K562 (cell line): ENCODE measurements at regions not wholly inside any gene's neighbourhood (a gene's known extent, or its start where the extent isn't known, plus 50 kb on each side); places are given as distances from the start of the nearest gene placed in this dataset.

Experiments
- ATAC-seq: fragments of 200-7000 bp; cut with Tn5 transposase; 3 replicates; pipeline ENCODE4 v1.9.1; 2020; ENCODE audit warnings: moderate library complexity
- BruUV-seq: library from RNA; stranded (reverse); fragments of 400-500 nt; replicated peaks from 2 replicates; lab custom pipeline; 2021; lab: Mats Ljungman, UMichigan
- CTCF ChIA-PET: fragments of 300-600 bp; formaldehyde crosslinking; extraction: SDS; loops from one replicate; lab custom pipeline; 2021; ENCODE audit warnings: low intra/inter-chr PET ratio; lab: Yijun Ruan, JAX
- POLR2A ChIA-PET: fragments of 300-600, 350-650 bp; sonication (Branson Sonifier 250); formaldehyde crosslinking; extraction: SDS; loops from one replicate; lab custom pipeline; 2021; ENCODE audit warnings: antibody characterized with exemption, inconsistent platforms; lab: Yijun Ruan, JAX
- DNase-seq, 4 experiments: peaks; one replicate each; pipeline versions ENCODE4 v3.0.0 to v3.0.0-alpha.2; 2011 to 2018; ENCODE audit warnings: low spot score in 3 of 4, mixed read lengths in 3 of 4; ENCODE audit errors: extremely low read depth in 1 of 4
- FAIRE-seq: peaks from 2 replicates; lab custom pipeline; 2011; peaks lifted over from hg19 to GRCh38; lab: Jason Lieb, UNC
- H2AFZ ChIP-seq: 2 replicates; pipeline ENCODE4 v1.6.0; 2011; ENCODE audit warnings: low read depth, low read length, control low read depth, inconsistent platforms
- H3K27ac ChIP-seq: fragments of 200-600 bp; 3 replicates; pipeline ENCODE4 v1.8.0; 2011; ENCODE audit warnings: low read depth, mild to moderate bottlenecking, control low read depth, inconsistent platforms, low read length, moderate library complexity, mixed read lengths; ENCODE audit errors: extremely low read depth
- H3K27me3 ChIP-seq, 2 experiments: fragments of 300-600 bp in 1 of 2; 2 replicates in 1 of 2; 3 replicates in 1 of 2; pipeline versions ENCODE4 v1.6.0 to v1.8.0; 2011; ENCODE audit warnings: inconsistent platforms in 2 of 2, low read length in 2 of 2, mild to moderate bottlenecking in 1 of 2, mixed read lengths in 1 of 2, moderate library complexity in 1 of 2; ENCODE audit not compliant: control insufficient read depth in 2 of 2, insufficient read depth in 2 of 2
- H3K36me3 ChIP-seq: fragments of 300-600 bp; 3 replicates; pipeline ENCODE4 v1.8.0; 2011; ENCODE audit warnings: mild to moderate bottlenecking, low read length, inconsistent platforms; ENCODE audit not compliant: control insufficient read depth, insufficient read depth
- H3K4me1 ChIP-seq, 2 experiments: fragments of 200-600 bp in 1 of 2; replicated peaks in 1 of 2; 2 replicates in 1 of 2; 3 replicates in 1 of 2; pipeline versions ENCODE4 v1.5.1 to v1.8.0; 2011; ENCODE audit warnings: inconsistent platforms in 2 of 2, low read length in 2 of 2, mild to moderate bottlenecking in 1 of 2, mixed read lengths in 1 of 2, moderate library complexity in 1 of 2; ENCODE audit not compliant: control insufficient read depth in 2 of 2, insufficient read depth in 2 of 2
- H3K4me2 ChIP-seq: 2 replicates; pipeline ENCODE4 v1.6.1; 2011; ENCODE audit warnings: low read length, control low read depth, inconsistent platforms, mixed read lengths; ENCODE audit not compliant: insufficient read depth
- H3K4me3 ChIP-seq: fragments of 200-600 bp; sonication (generic), shearing (Covaris generic); 2 replicates; pipeline ENCODE4 v1.5.1; 2016; ENCODE audit warnings: control low read depth, inconsistent platforms
- H3K79me2 ChIP-seq: fragments of 200-600 bp; 3 replicates; pipeline ENCODE4 v1.8.0; 2011; ENCODE audit warnings: low read length, inconsistent platforms; ENCODE audit not compliant: control insufficient read depth, insufficient read depth
- H3K9ac ChIP-seq, 2 experiments: 2 replicates each; pipeline versions ENCODE4 v1.6.0 to v1.6.1; 2011; ENCODE audit warnings: low read depth in 2 of 2, low read length in 2 of 2, control low read depth in 1 of 2, inconsistent platforms in 1 of 2, mild to moderate bottlenecking in 1 of 2, mixed read lengths in 1 of 2; ENCODE audit not compliant: insufficient read depth in 1 of 2
- H3K9me1 ChIP-seq: one replicate; pipeline ENCODE4 v1.6.0; 2011; ENCODE audit warnings: inconsistent platforms, mild to moderate bottlenecking, low read length, moderate library complexity; ENCODE audit not compliant: control insufficient read depth, insufficient read depth
- H3K9me3 ChIP-seq: replicated peaks from 2 replicates; pipeline ENCODE4 v1.5.1; 2011; ENCODE audit warnings: low read depth, low read length, inconsistent platforms; ENCODE audit not compliant: control insufficient read depth, insufficient read depth
- H4K20me1 ChIP-seq: replicated peaks from 2 replicates; pipeline ENCODE4 v1.6.1; 2011; ENCODE audit warnings: low read length, inconsistent platforms, mixed read lengths; ENCODE audit not compliant: control insufficient read depth, insufficient read depth
- C11orf30 ChIP-seq: fragments of 450-650 bp; IDR thresholded peaks from 2 replicates; pipeline ENCODE4 v1.6.1; 2016; ENCODE audit warnings: low read depth, mild to moderate bottlenecking
- GTF2F1 ChIP-seq: IDR thresholded peaks from 2 replicates; pipeline ENCODE4 v1.6.1; 2011; ENCODE audit warnings: low read depth, low read length, improper control_type of control experiment
- MYBL2 ChIP-seq, 2 experiments: fragments of 450-650 bp in 1 of 2; sonication (generic) in 1 of 2; formaldehyde crosslinking in 1 of 2; IDR thresholded peaks; 2 replicates each; pipeline versions ENCODE4 v1.6.1 to v1.8.1; 2017 to 2022; ENCODE audit warnings: borderline replicate concordance in 1 of 2, inconsistent platforms in 1 of 2, low read depth in 1 of 2, mild to moderate bottlenecking in 1 of 2, missing genetic modification reagents in 1 of 2, moderate library complexity in 1 of 2
- NONO ChIP-seq, 2 experiments: fragments of 200-400 bp in 1 of 2; fragments of 450-650 bp in 1 of 2; formaldehyde crosslinking in 1 of 2; IDR thresholded peaks; 2 replicates each; pipeline ENCODE4 v1.6.1; 2017; ENCODE audit warnings: low read depth in 2 of 2, mild to moderate bottlenecking in 2 of 2, moderate library complexity in 2 of 2, low read length in 1 of 2
- PHTF2 ChIP-seq: fragments of 250-450 bp; sonication (Bioruptor Pico); IDR thresholded peaks from 2 replicates; pipeline ENCODE4 v1.5.0; 2021; ENCODE audit warnings: mild to moderate bottlenecking
- PRPF4 ChIP-seq: fragments of 200-400 bp; formaldehyde crosslinking; IDR thresholded peaks from one replicate; pipeline ENCODE4 v1.6.1; 2017; ENCODE audit warnings: low read length, low read depth, mild to moderate bottlenecking; ENCODE audit not compliant: insufficient read depth, poor library complexity, severe bottlenecking
- PTBP1 ChIP-seq: fragments of 200-400 bp; formaldehyde crosslinking; IDR thresholded peaks from 2 replicates; pipeline ENCODE4 v1.6.1; 2017; ENCODE audit warnings: low read depth, low read length
- RBM39 ChIP-seq: fragments of 200-400 bp; formaldehyde crosslinking; optimal IDR thresholded peaks from 2 replicates; pipeline ENCODE3; 2018; ENCODE audit warnings: low read depth, low read length
- TEAD2 ChIP-seq: fragments of 450-650 bp; IDR thresholded peaks from 2 replicates; pipeline ENCODE4 v1.6.1; 2016; ENCODE audit warnings: missing genetic modification characterization, control low read depth, missing compliant biosample characterization
- TOE1 ChIP-seq, 2 experiments: fragments of 450-650 bp in 1 of 2; sonication (generic) in 1 of 2; formaldehyde crosslinking in 1 of 2; IDR thresholded peaks; 2 replicates each; pipeline versions ENCODE4 v1.7.1 to v1.8.0; 2016 to 2022; ENCODE audit warnings: borderline replicate concordance in 2 of 2, mild to moderate bottlenecking in 2 of 2, antibody characterized with exemption in 1 of 2, inconsistent platforms in 1 of 2, low read depth in 1 of 2, missing genetic modification reagents in 1 of 2, moderate library complexity in 1 of 2
- WGBS: fragments of 100-300 bp; shearing (Covaris generic); methylation state at CpG from one replicate; pipeline ENCODE4 v1.1.6; 2016; ENCODE audit warnings: low coverage, mixed read lengths; ENCODE audit not compliant: insufficient coverage; ENCODE audit errors: missing lambda C conversion rate; 5-methylcytosine and 5-hydroxymethylcytosine counted together
- in situ Hi-C: fragments of 300-500 bp; cut with MboI; formaldehyde crosslinking; loops from 4 replicates; pipeline ENCODE4 v1.15.0; 2018; ENCODE audit warnings: inconsistent platforms, mixed read lengths
- intact Hi-C: fragments of 100-400 bp; cut with micrococcal nuclease; formaldehyde crosslinking; loops from 2 replicates; pipeline ENCODE4 v1.14.2; 2022

DNA sequence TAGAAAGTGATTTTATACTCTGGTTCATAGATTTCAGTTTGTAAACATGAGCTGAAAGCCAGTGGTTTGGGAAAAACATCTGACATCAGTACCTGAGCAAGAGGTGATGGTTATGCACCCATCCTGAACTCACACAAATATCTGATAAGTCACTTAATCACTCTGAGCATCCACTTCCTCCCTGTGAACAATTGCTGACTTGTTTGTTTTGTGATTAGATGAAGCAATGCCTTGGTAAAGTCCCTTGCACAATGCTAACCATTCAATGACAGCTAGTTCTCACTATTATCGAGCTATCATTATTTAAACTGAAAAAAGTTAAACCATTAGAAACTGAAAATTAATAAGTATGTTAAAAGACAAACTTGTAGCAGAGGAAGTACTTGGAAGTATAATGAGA is 303.0 kb downstream of the PLOD2 start:
- Histone ChIP-seq H3K4me3 (no peak overlapping the region), H3K27me3 (no peaks in the 10 kb centered on the region), H3K4me1 (no peaks in the 10 kb centered on the region), H3K36me3 (no peaks in the 10 kb centered on the region), H3K4me2 (no peak overlapping the region), H3K27ac (no peak overlapping the region), H3K9me1 (no peaks in the 10 kb centered on the region), H2AFZ (no peak overlapping the region), H4K20me1 (no peaks in the 10 kb centered on the region)
- no peak for FAIRE-seq
- ChIA-PET CTCF (no interaction called here), POLR2A (no interaction called here)
- no peak for DNase-seq
- WGBS = 0% methylated on average over 1 of the region's 1 CpG
- no peak for ATAC-seq
- TF ChIP-seq MYBL2 (IDR thresholded peaks at IDR 0.05; ENCODE audit: low read depth) (no peak), MYBL2 (CRISPR knock-in tag; IDR thresholded peaks at IDR 0.05; ENCODE audit: borderline replicate concordance) (no peak), NONO (IDR thresholded peaks at IDR 0.05; ENCODE audit: low read depth in 2 of 2, low read length in 1 of 2) (no peak), TEAD2 (no peak), RBM39 (no peak), TOE1 (IDR thresholded peaks at IDR 0.05; ENCODE audit: borderline replicate concordance) (no peak), TOE1 (CRISPR knock-in tag; IDR thresholded peaks at IDR 0.05; ENCODE audit: borderline replicate concordance, low read depth) (no peak), GTF2F1 (no peak), PHTF2 (CRISPR knock-in tag) (no peak), PTBP1 (no peak), PRPF4 (no peak), C11orf30 (no peak)
- TF ChIP-seq, all 486 proteins: peak for 0
- in situ Hi-C loops = no loop called here
- H3K9ac ChIP-seq = no peak overlapping the region
- H3K79me2 ChIP-seq = no peaks in the 10 kb centered on the region
- no peaks in the 10 kb centered on the region for H3K9me3 ChIP-seq
- intact Hi-C loops = no loop called here
- no TSS peak for BruUV-seq
